ENCODE measurements at regions not wholly inside any gene's neighbourhood (a gene's known extent, or its start where the extent isn't known, plus 50 kb on each side); places are given as distances from the start of the nearest gene placed in this dataset.
"Not testable (repeated sequence)": the region's sequence is repeated elsewhere in the genome, so short reads cannot be mapped to it uniquely, and the experiment has no call there.

GRCh38 chr15:70525551-70525950 is 237.8 kb downstream of the UACA start:
- no peak for DNase-seq

GRCh38 chr15:70524470-70524869 is 238.9 kb downstream of the UACA start:
- no peak for DNase-seq

GRCh38 chr15:70523616-70524015 is 239.7 kb downstream of the UACA start:
- no peak for DNase-seq

GRCh38 chr15:70523192-70523591 is 240.2 kb downstream of the UACA start:
- no peak for DNase-seq

- no peak for DNase-seq
These were observed 240.9 kb downstream of the UACA start for GRCh38 chr15:70522323-70522966.

- DNase-seq = no peak
These were observed 241.6 kb downstream of the UACA start for GRCh38 chr15:70521576-70522322.

- no peak for DNase-seq
These were observed 243.7 kb downstream of the UACA start for GRCh38 chr15:70519616-70520015.

GRCh38 chr15:70519004-70519365 is 244.4 kb downstream of the UACA start:
- DNase-seq = no peak

- DNase-seq = no peak
These were observed 245.0 kb downstream of the UACA start for GRCh38 chr15:70518201-70519003.

GRCh38 chr15:70517194-70517590 is 246.2 kb downstream of the UACA start:
- no peak for DNase-seq

GRCh38 chr15:70516408-70517193 is 246.8 kb downstream of the UACA start:
- DNase-seq = no peak

GRCh38 chr15:70514251-70514650 is 249.1 kb downstream of the UACA start:
- DNase-seq = no peak

GRCh38 chr15:70513819-70514218 is 249.5 kb downstream of the UACA start:
- DNase-seq = no peak

- no peak for DNase-seq
These were observed 250.5 kb downstream of the UACA start for GRCh38 chr15:70512772-70513362.

GRCh38 chr15:70511972-70512587 is 251.3 kb downstream of the UACA start:
- not testable (repeated sequence) for DNase-seq

- DNase-seq = no peak
These were observed 252.9 kb downstream of the UACA start for GRCh38 chr15:70510433-70510832.

GRCh38 chr15:70509731-70510143 is 253.6 kb downstream of the UACA start:
- no peak for DNase-seq

- DNase-seq = no peak
These were observed 254.1 kb downstream of the UACA start for GRCh38 chr15:70509282-70509662.

GRCh38 chr15:70508561-70509281 is 254.6 kb downstream of the UACA start:
- no peak for DNase-seq

- DNase-seq = no peak
These were observed 255.5 kb downstream of the UACA start for GRCh38 chr15:70507772-70508371.

Measured in muscle of arm (tissue), 1 donor.